WERI-Rb-1 (cell line): ENCODE measurements at regions not wholly inside any gene's neighbourhood (a gene's known extent, or its start where the extent isn't known, plus 50 kb on each side); places are given as distances from the start of the nearest gene placed in this dataset.

Experiments
- DNase-seq: peaks from one replicate; pipeline ENCODE4 v3.0.0-alpha.2; 2020
- H3K27ac ChIP-seq: fragments of 250-450 bp; sonication (Bioruptor Pico); 2 replicates; pipeline ENCODE4 v1.5.1; 2020; ENCODE audit warnings: mild to moderate bottlenecking, moderate library complexity
- H3K27me3 ChIP-seq: fragments of 250-450 bp; sonication (Bioruptor Pico); 2 replicates; pipeline ENCODE4 v1.5.1; 2021; ENCODE audit warnings: mild to moderate bottlenecking, low read depth, moderate library complexity; ENCODE audit not compliant: insufficient read depth, severe bottlenecking
- H3K36me3 ChIP-seq: fragments of 250-450 bp; sonication (Bioruptor Pico); 2 replicates; pipeline ENCODE4 v1.5.1; 2020; ENCODE audit warnings: mild to moderate bottlenecking, moderate library complexity
- H3K4me3 ChIP-seq: 2 replicates; pipeline ENCODE4 v1.5.1; 2011; ENCODE audit warnings: low read depth, mild to moderate bottlenecking, control low read depth, low read length
- H3K9me3 ChIP-seq: fragments of 250-450 bp; sonication (Bioruptor Pico); 2 replicates; pipeline ENCODE4 v1.5.1; 2021; ENCODE audit warnings: mild to moderate bottlenecking, moderate library complexity; ENCODE audit not compliant: severe bottlenecking
- TF ChIP-seq, protein P1 (sequence below): IDR thresholded peaks from 2 replicates; pipeline ENCODE4 v1.5.1; 2011; ENCODE audit warnings: low read depth, mild to moderate bottlenecking, control low read depth, inconsistent platforms, low read length

DNA sequence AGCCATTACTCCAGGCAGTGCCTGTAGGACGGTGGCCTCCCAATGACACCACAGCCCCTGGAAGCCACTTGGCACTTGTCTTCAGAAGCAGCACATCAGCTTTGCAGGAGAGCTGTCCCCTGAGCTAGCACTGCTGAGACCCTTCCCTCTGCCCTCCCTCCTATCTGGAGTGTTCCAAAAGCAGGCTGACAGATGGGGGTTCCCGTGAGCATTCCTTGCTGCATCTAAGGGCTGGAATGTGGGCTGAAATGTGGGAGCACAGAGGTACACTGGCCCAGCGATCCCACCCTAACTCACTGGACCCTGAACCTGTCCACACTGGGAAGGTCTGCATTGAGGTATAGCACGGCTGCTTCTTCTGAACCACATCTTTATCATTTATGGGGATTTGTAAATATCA is 230.1 kb downstream of the ANAPC1 start:
- Histone ChIP-seq H3K27me3 (peaks cover 73% of the 10 kb centered on the region), H3K27ac (no peak overlapping the region), H3K9me3 (no peaks in the 10 kb centered on the region), H3K36me3 (no peaks in the 10 kb centered on the region), H3K4me3 (no peak overlapping the region)
- no peak for DNase-seq
- TF ChIP-seq, protein P1, sequence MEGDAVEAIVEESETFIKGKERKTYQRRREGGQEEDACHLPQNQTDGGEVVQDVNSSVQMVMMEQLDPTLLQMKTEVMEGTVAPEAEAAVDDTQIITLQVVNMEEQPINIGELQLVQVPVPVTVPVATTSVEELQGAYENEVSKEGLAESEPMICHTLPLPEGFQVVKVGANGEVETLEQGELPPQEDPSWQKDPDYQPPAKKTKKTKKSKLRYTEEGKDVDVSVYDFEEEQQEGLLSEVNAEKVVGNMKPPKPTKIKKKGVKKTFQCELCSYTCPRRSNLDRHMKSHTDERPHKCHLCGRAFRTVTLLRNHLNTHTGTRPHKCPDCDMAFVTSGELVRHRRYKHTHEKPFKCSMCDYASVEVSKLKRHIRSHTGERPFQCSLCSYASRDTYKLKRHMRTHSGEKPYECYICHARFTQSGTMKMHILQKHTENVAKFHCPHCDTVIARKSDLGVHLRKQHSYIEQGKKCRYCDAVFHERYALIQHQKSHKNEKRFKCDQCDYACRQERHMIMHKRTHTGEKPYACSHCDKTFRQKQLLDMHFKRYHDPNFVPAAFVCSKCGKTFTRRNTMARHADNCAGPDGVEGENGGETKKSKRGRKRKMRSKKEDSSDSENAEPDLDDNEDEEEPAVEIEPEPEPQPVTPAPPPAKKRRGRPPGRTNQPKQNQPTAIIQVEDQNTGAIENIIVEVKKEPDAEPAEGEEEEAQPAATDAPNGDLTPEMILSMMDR: no peak

- H3K27me3 ChIP-seq: peaks cover 73% of the 10 kb centered on the region
- TF ChIP-seq, protein P1: no peak
- H3K4me3 ChIP-seq: no peak overlapping the region
- no peak overlapping the region for H3K27ac ChIP-seq
- no peaks in the 10 kb centered on the region for H3K9me3 ChIP-seq
- H3K36me3 ChIP-seq: no peaks in the 10 kb centered on the region
- DNase-seq: no peak
These were observed 229.2 kb downstream of the ANAPC1 start for GRCh38 chr2:111654829-111655228.

DNA sequence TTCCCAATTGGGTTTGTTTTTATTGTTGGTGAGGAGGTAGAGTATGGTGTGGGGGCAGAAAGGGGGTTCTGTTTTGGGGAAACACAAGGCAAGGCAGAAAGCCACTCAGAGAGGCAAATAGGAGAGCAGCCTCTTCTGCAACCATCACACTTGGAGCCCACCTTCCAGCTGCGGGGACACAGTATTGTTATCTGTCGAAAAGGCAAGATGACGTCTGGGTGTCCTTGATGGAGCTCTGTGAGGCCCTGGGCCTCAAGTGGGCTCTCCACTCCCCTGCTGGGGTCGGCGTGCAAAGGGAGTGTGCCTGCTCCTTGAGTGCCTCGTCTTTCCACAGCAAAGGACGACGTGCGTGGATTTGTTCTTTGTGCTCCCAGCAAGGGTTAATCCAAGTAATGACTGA is 227.6 kb downstream of the ANAPC1 start:
- H3K27me3 ChIP-seq: peaks cover 83% of the 10 kb centered on the region
- H3K36me3 ChIP-seq: no peaks in the 10 kb centered on the region
- H3K9me3 ChIP-seq: no peaks in the 10 kb centered on the region
- TF ChIP-seq, protein P1: no peak
- DNase-seq: no peak
- H3K4me3 ChIP-seq: no peak overlapping the region
- no peak overlapping the region for H3K27ac ChIP-seq

DNA sequence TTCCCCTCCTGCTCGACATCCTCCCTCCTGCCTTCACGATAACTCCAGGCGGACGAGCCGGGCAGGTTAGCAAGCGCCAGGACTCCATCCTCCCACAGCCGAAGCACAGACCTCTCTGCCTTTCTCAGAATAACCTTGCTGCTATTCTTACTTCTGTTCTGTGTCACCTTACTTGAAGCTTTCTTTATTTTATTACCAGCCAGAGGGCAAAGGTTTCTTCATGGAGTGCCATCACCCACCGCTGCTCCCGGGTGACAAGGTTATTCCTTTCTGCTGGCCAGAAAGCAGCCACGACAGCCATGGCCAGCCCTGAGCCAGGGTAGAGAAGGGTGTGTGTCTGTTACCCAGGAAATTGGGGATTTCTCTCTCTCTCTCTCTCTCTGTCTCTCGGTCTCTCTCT is 227.1 kb downstream of the ANAPC1 start:
- no peak for DNase-seq
- Histone ChIP-seq H3K9me3 (no peaks in the 10 kb centered on the region), H3K4me3 (no peak overlapping the region), H3K36me3 (no peaks in the 10 kb centered on the region), H3K27me3 (peaks cover 83% of the 10 kb centered on the region), H3K27ac (no peak overlapping the region)
- TF ChIP-seq, protein P1: no peak

DNA sequence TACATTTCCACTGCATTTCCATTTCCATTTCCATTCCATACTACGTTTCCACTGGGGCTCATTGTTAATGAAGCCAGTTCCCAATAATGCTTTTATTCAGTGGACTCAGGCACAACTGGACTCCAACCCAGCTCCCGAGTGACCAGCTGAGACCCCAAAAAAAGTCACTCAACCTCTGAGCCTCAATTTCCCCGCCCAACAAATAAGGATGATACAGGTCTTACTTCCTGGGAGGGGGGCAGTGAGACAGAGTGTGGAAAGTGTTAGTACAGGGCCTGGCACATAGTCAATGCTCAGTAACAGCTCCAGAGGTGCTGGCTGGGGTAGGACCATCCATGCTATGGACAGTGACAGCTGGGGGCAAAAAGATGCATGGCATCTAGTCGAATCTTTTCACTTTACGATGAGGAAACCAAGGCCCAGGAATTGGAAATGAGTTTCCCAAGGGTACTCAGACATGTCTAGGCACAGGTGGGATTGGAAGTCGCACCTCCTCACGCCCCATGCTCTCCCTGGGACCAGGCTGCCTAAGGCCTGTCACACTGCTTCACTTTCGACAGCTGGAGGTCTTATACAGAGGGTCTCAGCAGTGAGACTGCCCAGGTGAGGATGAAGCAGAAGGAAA is 226.5 kb downstream of the ANAPC1 start:
- no peak overlapping the region for H3K27ac ChIP-seq
- no peak overlapping the region for H3K4me3 ChIP-seq
- no peaks in the 10 kb centered on the region for H3K9me3 ChIP-seq
- DNase-seq: no peak
- TF ChIP-seq, protein P1: no peak
- no peaks in the 10 kb centered on the region for H3K36me3 ChIP-seq
- peaks cover 87% of the 10 kb centered on the region for H3K27me3 ChIP-seq
